ENCODE measurements at regions not wholly inside any gene's neighbourhood (a gene's known extent, or its start where the extent isn't known, plus 50 kb on each side); places are given as distances from the start of the nearest gene placed in this dataset.

DNA sequence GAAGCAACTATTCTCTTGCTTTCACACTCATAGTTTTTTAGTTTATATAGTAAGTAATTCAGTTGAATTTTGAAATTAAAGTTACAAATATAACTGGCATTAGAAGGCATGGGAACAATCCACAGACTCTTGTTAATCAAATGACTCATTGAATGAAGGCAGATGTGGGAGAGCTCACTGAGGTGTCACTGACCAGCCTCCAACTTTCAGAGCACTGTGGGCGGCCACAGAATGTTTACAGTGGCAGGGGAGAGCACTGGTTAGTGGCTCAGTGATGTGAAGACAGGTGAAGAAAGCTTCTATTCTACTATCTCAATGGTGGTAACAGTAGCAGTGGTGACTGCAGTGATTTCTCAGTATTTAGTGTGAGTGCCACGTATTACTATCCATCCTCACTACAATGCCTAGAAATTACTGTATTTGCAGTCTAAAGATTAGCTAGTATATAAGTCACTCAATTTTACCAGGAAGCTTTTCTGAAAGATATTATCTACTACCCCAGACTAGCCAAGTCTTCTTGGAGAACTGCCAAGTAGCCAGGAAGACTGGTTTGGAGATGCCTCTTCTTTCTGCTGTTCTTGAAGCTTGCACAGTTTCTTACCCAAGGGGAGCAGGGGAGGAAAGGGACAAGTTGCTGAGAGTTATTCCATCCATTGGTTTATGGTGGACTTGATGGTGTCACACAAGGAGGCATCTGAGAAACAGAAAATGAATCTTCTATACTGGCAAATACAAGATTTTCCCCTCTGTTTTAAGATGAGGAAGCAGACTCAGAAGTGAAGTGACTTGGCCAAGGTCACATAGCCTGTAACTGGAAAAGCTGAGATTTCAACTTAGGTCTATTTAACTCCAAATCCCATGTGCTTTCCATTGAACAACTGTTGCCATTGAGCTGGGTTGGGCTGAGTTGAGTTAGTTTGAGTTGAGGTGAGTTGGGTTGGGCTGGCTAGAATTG, 231.2 kb downstream of the ANKRD60 start:
- TF ChIP-seq, protein P1, sequence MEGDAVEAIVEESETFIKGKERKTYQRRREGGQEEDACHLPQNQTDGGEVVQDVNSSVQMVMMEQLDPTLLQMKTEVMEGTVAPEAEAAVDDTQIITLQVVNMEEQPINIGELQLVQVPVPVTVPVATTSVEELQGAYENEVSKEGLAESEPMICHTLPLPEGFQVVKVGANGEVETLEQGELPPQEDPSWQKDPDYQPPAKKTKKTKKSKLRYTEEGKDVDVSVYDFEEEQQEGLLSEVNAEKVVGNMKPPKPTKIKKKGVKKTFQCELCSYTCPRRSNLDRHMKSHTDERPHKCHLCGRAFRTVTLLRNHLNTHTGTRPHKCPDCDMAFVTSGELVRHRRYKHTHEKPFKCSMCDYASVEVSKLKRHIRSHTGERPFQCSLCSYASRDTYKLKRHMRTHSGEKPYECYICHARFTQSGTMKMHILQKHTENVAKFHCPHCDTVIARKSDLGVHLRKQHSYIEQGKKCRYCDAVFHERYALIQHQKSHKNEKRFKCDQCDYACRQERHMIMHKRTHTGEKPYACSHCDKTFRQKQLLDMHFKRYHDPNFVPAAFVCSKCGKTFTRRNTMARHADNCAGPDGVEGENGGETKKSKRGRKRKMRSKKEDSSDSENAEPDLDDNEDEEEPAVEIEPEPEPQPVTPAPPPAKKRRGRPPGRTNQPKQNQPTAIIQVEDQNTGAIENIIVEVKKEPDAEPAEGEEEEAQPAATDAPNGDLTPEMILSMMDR (optimal IDR thresholded peaks at IDR 0.05 in 1 of 3, IDR thresholded peaks at IDR 0.05 in 1 of 3, conservative IDR thresholded peaks at IDR 0.05 in 1 of 3; ENCODE audit: extremely low read depth in 1 of 3, insufficient read depth in 2 of 3, low read length in 3 of 3) = no peak
- no peak for TF ChIP-seq EZH2 (IDR thresholded peaks at IDR 0.05; ENCODE audit: low read length)
